Activated CD4-positive, alpha-beta T cell treated with anti-CD3 and anti-CD28 coated beads for 1 hour (primary cell): ENCODE measurements at regions not wholly inside any gene's neighbourhood (a gene's known extent, or its start where the extent isn't known, plus 50 kb on each side); places are given as distances from the start of the nearest gene placed in this dataset.
"Not testable (repeated sequence)": the region's sequence is repeated elsewhere in the genome, so short reads cannot be mapped to it uniquely, and the experiment has no call there.

Source experiments
- DNase-seq: peaks from one replicate; pipeline ENCODE4 v3.0.0-alpha.2; 2020

DNA sequence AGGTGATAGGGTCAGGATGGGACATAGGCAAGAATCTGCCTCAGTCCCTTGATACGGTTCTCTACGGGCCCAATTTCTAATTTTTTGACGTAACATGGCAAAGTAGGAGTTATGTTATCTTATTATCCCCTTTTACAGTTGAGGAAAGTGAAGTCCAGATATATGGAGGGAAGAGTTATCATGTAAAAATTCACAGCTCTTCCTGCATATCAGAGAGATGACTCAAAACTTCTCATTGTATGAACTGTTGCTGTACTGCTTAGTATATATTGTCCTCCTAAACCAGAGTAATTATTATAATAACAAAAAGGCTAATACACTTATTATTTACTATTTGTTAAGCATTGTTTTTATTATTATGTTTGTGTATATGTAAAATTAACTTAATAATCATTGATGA is 260.5 kb upstream of the IGFBP7 start:
- DNase-seq, result no peak

DNA sequence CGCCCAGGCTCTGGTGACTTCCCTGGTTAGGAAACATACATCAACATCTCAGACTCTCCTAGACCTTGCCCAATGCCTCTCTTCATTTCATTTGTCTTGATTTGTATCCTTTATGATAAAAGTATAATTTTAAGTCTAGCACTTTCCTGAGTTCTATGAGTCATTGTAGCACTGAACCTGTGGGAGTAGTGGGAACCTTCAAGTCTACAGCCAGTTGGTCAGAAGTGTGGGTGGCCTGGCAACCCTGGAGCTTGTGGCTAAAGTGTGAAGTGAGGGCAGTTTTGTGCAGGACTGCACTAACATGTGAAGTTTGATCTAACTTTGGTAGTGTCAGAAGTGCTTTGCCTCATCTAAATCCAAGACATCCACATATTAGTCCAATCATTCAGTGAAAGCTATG is 259.3 kb upstream of the IGFBP7 start:
- no peak for DNase-seq

GRCh38 chr4:57364255-57364654 is 254.1 kb upstream of the IGFBP7 start:
- DNase-seq, result no peak

GRCh38 chr4:57363346-57363745 is 253.2 kb upstream of the IGFBP7 start:
- DNase-seq, result no peak

DNA sequence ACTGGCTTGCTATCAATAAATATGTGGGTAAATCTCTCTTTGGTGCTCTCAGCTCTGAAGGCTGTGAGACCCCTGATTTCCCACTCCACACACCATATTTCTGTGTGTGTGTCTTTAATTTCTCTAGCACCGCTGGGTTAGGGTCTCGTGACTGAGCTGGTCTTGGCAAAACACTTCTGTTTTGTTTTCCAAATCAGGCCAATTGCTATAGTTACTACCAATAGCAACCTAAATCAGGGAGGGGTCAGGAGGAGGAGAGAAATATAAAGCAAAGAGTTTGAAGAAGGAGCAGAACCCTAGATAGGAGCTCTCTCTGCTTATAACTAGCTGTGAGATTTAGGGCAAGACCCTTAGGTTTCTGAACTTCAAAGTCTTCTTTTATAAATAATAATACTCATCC is 250.5 kb upstream of the IGFBP7 start:
- no peak for DNase-seq

DNA sequence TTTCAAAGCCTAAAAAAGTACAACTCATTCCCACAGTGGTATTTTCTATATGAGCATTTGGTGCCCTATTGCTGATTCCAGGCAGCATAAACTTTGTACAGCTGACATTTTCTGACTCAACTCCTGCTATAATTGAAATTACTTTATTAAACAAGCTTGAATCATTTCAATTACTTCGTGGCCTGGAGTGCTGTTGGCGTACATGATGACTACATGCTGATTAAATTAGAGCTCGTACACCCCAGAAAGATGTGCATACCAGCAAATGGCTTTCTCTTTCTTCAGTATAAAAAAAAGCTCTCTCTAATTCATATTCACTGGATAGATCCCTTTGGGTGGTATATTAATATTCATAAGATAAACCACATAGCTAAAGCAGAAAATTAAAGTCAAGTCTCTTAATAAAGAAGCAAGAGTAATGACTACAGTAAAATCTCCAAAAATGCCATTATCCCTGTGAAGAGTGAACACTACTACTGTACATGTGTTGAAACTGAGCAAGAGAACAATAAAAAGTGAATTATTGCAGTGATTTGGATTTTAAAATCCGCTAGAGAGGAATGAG is 245.0 kb upstream of the IGFBP7 start:
- DNase-seq, result no peak

- no peak for DNase-seq
These were observed 241.5 kb upstream of the IGFBP7 start for GRCh38 chr4:57351731-57352130.

DNA sequence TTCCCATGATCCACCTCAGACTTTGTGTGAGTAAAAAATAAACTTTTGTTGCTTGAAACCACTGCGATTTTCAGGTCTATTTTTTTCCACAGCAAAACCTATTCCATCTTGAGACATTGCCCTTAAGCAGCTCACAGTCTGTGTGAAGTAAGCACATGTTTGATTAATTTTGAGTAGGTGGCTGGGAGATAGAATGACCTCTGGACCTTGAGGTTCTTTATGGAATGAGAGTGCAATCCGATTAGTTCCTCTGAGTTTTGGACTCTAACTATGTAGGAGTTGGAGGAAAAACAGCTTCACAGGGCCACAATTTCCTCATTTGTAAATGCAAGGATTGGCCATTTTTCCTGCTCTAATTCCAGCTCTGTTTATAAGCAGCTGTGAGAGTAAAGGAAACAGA is 234.1 kb upstream of the IGFBP7 start:
- DNase-seq, result no peak

DNA sequence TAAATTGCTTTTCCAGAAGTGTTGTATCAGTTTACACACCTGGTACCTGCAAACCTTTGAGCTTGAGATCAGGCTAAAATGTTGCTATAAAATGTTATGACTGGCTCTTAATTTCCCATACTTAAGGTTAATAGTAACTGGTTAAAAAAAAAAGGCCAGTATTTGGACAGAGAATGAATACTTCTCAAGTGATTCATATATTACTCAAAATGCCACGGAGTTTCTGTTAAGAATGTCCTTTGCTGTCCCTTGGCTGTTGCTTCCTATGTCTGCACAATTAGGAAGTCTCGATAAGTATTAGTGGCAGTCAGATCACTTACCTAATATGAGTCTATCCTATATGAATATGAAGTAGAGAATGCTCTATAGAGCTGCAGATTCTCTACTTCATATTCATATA is 232.2 kb upstream of the IGFBP7 start:
- no peak for DNase-seq

DNA sequence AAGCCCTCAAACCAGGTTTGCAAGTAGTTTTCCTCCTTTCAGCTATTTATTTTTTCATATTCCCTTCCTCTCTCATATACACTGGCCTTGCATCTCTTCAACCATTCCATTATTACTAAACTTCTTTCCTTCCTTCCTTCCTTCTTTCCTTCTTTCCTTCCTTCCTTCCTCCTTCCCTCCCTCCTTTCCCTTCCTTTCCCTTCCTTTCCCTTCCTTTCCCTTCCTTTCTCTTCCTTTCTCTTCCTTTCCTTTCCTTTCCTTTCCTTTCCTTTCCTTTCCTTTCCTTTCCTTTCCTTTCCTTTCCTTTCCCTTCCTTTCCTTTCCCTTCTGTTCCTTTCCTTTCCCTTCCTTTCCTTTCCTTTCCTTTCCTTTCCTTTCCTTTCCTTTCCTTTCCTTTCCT is 228.7 kb upstream of the IGFBP7 start:
- not testable (repeated sequence) for DNase-seq

GRCh38 chr4:57333684-57334083 is 223.5 kb upstream of the IGFBP7 start:
- DNase-seq, result no peak

DNA sequence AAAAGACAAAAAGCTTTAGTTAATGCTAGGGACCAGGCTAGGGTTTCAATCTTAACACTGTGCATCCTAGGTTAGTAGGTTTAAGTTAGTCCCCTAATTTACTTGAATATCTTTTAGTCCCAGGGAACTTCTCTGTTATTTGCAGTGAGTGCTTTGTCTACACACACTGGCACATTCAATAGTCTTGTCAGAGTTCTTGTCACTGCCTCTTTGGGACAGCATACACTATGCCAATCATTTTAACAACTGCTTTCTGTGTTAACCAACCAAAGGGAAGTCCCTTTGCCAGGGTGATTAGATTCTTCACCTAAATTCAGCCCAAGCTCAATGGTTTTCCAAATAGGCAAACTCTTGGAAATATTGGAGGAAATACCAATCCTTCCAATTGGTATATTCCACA is 221.8 kb upstream of the IGFBP7 start:
- DNase-seq, result no peak

GRCh38 chr4:57329279-57329678 is 219.1 kb upstream of the IGFBP7 start:
- no peak for DNase-seq

DNA sequence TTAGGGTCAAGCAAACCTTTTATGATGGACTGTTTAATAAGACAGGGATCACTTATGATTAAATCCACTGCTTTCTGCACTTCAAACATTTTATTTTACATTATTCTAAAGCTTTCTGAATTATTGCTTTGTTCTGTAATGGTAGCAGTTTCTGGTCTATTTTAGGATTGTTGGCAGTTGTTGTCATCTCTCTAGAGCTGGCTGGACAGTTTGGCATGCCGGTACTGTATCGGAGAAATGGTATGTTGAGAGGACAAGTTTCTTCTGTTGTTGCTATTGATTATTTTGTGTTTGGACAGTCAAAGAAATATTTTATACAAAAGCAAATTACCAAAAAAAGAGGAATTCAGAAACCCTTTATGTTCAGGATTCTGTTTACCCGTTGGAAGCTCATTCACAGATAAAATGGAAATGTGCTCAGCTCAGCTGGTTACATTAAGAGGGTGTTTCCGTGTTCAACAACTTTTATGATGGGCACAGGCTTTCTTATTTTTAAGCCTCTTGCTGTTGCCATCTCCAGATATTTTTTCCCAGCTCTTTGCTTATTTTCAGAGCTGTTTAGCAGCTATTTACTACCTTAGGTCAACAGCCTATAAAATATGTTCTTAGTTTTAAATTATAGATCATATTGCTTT is 214.6 kb upstream of the IGFBP7 start:
- DNase-seq, result no peak

GRCh38 chr4:57320849-57321248 is 210.7 kb upstream of the IGFBP7 start:
- DNase-seq, result no peak

GRCh38 chr4:57320217-57320616 is 210.0 kb upstream of the IGFBP7 start:
- no peak for DNase-seq

GRCh38 chr4:57318703-57319102 is 208.5 kb upstream of the IGFBP7 start:
- no peak for DNase-seq

- DNase-seq, result no peak
These were observed 204.5 kb upstream of the IGFBP7 start for GRCh38 chr4:57314636-57315035.

DNA sequence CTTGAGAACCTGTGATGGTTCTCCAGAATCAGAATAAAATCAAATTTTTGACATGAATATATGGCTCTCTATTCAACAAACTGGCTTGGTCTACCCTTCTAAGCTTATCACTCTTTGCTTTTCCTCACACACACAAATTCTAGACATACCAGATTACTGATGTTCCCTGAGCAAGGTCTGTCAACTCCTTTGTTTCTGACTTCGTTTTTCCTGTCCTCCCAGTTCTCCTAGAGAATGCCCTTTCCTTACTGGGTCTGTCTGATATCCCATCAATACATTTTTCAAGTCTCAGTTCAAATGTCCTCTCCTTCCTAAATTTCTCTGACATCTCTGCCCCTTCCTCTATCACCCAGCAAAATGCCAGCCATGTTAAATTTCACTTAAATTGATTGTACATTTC is 202.1 kb upstream of the IGFBP7 start:
- no peak for DNase-seq

- no peak for DNase-seq
These were observed 199.5 kb upstream of the IGFBP7 start for GRCh38 chr4:57309658-57310057.

- DNase-seq, result no peak
These were observed 198.1 kb upstream of the IGFBP7 start for GRCh38 chr4:57308301-57308700.

DNA sequence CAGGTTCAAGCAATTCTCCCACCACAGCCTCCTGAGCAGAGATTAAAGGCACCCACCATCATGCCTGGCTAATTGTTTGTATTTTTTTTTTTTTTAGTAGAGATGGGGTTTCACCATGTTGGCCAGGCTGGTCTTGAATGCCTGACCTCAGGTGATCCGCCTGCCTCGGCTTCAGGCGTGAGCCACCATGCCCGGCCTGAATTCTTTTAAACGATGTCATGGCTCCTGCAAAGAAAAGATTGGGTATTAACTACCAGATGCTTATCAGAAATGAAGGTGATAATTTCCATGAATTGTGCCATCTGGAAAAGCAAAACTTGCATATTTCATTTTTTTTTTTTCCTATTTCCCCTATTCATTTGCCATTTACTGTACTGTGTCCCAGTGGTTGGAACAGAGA is 195.7 kb upstream of the IGFBP7 start:
- DNase-seq, result no peak

GRCh38 chr4:57303012-57303751 is 193.0 kb upstream of the IGFBP7 start:
- DNase-seq, result no peak

- DNase-seq, result not testable (repeated sequence)
These were observed 190.1 kb upstream of the IGFBP7 start for GRCh38 chr4:57300300-57300699.

- DNase-seq, result no peak
These were observed 181.7 kb upstream of the IGFBP7 start for GRCh38 chr4:57291911-57292310.
